Right lobe of liver (tissue), 6 donors: ENCODE measurements at regions not wholly inside any gene's neighbourhood (a gene's known extent, or its start where the extent isn't known, plus 50 kb on each side); places are given as distances from the start of the nearest gene placed in this dataset.

ENCODE experiments used
- ATAC-seq, 4 donors: fragments of 200-7000 bp; cut with Tn5 transposase; one replicate each; pipeline ENCODE4 v1.9.1; 2020; ENCODE audit warnings: mild to moderate bottlenecking in 4 of 4, moderate library complexity in 4 of 4
- DNase-seq, 3 donors: peaks; one replicate each; pipeline ENCODE4 v3.0.0-alpha.2; 2020
- H3K27ac ChIP-seq, 3 donors: fragments of 200-600 bp; one replicate each; pipeline ENCODE4 v1.8.0; 2022
- H3K27me3 ChIP-seq, 2 donors: fragments of 200-600 bp; one replicate each; pipeline ENCODE4 v1.8.0; 2022
- H3K36me3 ChIP-seq, 4 donors: fragments of 200-600 bp; sonication (generic) in 1 of 4; one replicate each; pipeline versions ENCODE4 v1.5.1 to v1.8.0; 2017 to 2022; ENCODE audit warnings: control low read depth in 1 of 4
- H3K4me1 ChIP-seq, 4 donors: fragments of 200-600 bp; sonication (generic) in 1 of 4; one replicate each; pipeline versions ENCODE4 v1.5.1 to v1.8.0; 2017 to 2022; ENCODE audit warnings: control low read depth in 1 of 4
- H3K4me3 ChIP-seq, 3 donors: fragments of 200-600 bp; one replicate each; pipeline ENCODE4 v1.8.0; 2022
- H3K9me3 ChIP-seq, 4 donors: fragments of 200-600 bp; sonication (generic) in 1 of 4; one replicate each; pipeline versions ENCODE4 v1.5.1 to v1.8.0; 2017 to 2022; ENCODE audit warnings: control low read depth in 1 of 4
- POLR2A ChIP-seq: fragments of 450-650 bp; IDR thresholded peaks from one replicate; pipeline ENCODE4 v1.6.1; 2017; ENCODE audit warnings: antibody characterized with exemption, mild to moderate bottlenecking
- WGBS: methylation state at CpG from one replicate; pipeline ENCODE4 v1.1.6; 2018; ENCODE audit warnings: low coverage, low lambda C conversion rate; ENCODE audit not compliant: insufficient coverage; ENCODE audit errors: missing lambda C conversion rate; 5-methylcytosine and 5-hydroxymethylcytosine counted together
- intact Hi-C, 2 donors: fragments of 100-400 bp; cut with DNase I; formaldehyde crosslinking; loops; one replicate each; pipeline versions ENCODE4 v1.11.2 to v1.14.1; 2022
- TF ChIP-seq, protein P1 (sequence below), 4 donors: fragments of 200-600 bp in 3 of 4; fragments of 450-650 bp in 1 of 4; IDR thresholded peaks; one replicate each; pipeline versions ENCODE4 v1.5.1 to v1.8.0; 2016 to 2022; ENCODE audit warnings: antibody characterized with exemption in 4 of 4, mild to moderate bottlenecking in 2 of 4
- donor health status: DM: no; HTN: yes; CAD: no.
- donor health status: DM: no; HTN: no; CAD: no.
- donor health status: DM: no; HTN: no; CAD: no.
- donor health status: DM: no; HTN: yes; CAD: no.
- donor health status: DM: no; HTN: yes; CAD: no.

DNA sequence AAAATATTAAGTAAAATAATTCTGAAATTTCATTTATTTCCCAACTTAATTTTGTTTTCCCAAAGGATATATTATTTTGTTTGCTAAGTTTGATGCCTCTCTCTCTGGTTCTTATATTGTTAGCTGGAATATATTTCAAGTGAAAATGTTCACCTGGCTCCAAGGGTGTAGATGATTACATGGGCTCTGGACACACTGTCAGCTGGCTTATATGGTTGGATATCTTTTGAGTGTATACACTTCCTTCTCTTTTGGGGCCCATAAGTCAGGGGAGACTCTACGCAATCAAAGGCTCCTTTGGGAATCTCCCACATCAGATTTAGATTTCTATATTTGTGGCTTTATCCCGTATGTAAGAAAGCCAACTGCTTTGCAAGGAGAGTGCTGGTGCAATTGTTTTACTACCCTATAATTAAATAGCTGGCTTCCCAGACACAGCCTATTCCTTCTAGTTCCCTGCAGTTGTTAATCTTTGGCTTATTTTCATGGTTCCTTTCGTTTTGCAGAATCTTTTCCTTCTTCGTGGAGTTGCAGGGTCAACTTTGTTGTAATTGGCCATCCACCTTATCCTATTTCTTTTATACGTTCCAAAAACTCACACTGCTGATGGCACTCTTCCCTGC is 225.7 kb downstream of the DPH6 start:
- Histone ChIP-seq H3K27me3 (no peaks in the 10 kb centered on the region), H3K9me3 (no peaks in the 10 kb centered on the region), H3K36me3 (no peaks in the 10 kb centered on the region), H3K4me1 (no peaks in the 10 kb centered on the region), H3K27ac (no peak overlapping the region), H3K4me3 (no peak overlapping the region)
- intact Hi-C loops, result no loop called here
- WGBS, result 76% methylated on average over 5 of the region's 5 CpGs
- TF ChIP-seq, protein P1, sequence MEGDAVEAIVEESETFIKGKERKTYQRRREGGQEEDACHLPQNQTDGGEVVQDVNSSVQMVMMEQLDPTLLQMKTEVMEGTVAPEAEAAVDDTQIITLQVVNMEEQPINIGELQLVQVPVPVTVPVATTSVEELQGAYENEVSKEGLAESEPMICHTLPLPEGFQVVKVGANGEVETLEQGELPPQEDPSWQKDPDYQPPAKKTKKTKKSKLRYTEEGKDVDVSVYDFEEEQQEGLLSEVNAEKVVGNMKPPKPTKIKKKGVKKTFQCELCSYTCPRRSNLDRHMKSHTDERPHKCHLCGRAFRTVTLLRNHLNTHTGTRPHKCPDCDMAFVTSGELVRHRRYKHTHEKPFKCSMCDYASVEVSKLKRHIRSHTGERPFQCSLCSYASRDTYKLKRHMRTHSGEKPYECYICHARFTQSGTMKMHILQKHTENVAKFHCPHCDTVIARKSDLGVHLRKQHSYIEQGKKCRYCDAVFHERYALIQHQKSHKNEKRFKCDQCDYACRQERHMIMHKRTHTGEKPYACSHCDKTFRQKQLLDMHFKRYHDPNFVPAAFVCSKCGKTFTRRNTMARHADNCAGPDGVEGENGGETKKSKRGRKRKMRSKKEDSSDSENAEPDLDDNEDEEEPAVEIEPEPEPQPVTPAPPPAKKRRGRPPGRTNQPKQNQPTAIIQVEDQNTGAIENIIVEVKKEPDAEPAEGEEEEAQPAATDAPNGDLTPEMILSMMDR (IDR thresholded peaks at IDR 0.05), result no peak
- no peak for TF ChIP-seq POLR2A
- ATAC-seq (no peak), DNase-seq (no peak)

DNA sequence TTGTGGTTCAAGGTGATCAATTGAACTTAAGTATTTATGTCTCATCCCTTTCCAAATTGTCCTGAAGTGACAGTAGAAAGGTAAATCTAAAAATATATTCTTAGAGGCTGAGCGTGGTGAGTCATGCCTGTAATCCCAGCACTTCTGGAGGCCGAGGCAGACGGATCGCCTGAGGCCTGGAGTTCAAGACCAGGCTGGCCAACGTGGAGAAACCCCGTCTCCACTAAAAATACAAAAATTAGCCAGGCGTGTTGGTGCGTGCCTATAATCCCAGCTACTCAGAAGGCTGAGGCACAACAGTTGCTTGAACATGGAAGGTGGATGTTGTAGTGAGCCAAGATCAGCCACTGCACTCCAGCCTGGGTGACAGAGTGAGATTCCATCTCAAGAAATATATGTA is 226.6 kb downstream of the DPH6 start:
- Histone ChIP-seq H3K4me3 (no peak overlapping the region), H3K4me1 (no peaks in the 10 kb centered on the region), H3K36me3 (no peaks in the 10 kb centered on the region), H3K27me3 (no peaks in the 10 kb centered on the region), H3K27ac (no peak overlapping the region), H3K9me3 (no peaks in the 10 kb centered on the region)
- DNase-seq (no peak), ATAC-seq (no peak)
- 89% methylated on average over 8 of the region's 8 CpGs for WGBS
- TF ChIP-seq POLR2A, result no peak
- TF ChIP-seq, protein P1 (IDR thresholded peaks at IDR 0.05), result no peak
- intact Hi-C loops, result no loop called here

DNA sequence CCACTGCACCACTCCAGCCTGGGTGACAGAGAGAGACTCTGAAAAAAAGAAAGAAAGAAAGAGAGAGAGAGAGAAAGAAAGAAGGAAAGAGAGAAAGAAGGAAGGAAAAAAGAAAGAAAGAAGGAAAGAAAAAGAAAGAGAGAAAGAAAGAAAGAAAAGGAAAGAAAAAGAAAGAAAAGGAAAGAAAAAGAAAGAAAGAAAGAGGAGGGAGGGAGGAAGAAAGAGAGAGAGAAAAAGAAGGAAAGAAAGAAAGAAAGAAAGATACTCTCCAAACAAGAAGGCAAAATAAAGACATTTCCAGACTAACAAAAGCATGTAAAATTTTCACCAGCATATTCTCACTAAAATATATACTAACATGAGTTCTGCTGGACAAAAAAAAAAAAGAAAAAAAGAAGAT is 228.7 kb downstream of the DPH6 start:
- no peaks in the 10 kb centered on the region for H3K36me3 ChIP-seq
- no peaks in the 10 kb centered on the region for H3K9me3 ChIP-seq
- H3K27me3 ChIP-seq, result no peaks in the 10 kb centered on the region
- DNase-seq, result no peak
- no peak for ATAC-seq
- no peak overlapping the region for H3K4me3 ChIP-seq
- intact Hi-C loops, result no loop called here
- no peak overlapping the region for H3K27ac ChIP-seq
- TF ChIP-seq POLR2A, result no peak
- TF ChIP-seq, protein P1 (IDR thresholded peaks at IDR 0.05), result no peak
- H3K4me1 ChIP-seq, result peaks cover 0 to 5% (median under 1%) of the 10 kb centered on the region in 4 donors

DNA sequence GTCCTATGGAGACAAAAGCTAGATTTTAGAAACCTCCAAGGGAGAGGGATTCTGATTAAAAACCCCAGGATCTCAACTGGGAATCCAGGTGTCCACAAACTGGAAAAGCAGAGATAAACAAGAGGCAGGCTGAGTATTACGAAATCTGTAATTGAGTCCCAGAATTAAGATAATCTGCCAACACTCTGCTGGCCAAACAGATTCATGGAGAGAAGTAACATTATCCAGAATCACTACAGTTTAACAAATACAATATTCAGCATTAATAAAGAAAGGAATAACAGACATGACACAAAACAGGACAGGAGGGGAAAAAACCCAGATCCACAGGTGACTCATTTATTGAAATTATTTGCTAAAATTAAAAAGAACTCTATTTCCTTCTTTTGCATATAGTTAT is 227.2 kb upstream of the NANOGP8 start:
- TF ChIP-seq, protein P1 (IDR thresholded peaks at IDR 0.05), result no peak
- no peak for TF ChIP-seq POLR2A
- Histone ChIP-seq H3K27ac (peak overlapping the region in 2 of 3 donors; percentile 58 to 66), H3K4me1 (peaks cover 0 to 33% (median 18%) of the 10 kb centered on the region in 4 donors), H3K4me3 (no peak overlapping the region), H3K27me3 (no peaks in the 10 kb centered on the region), H3K9me3 (no peaks in the 10 kb centered on the region), H3K36me3 (no peaks in the 10 kb centered on the region)
- intact Hi-C loops, result no loop called here
- 23% methylated on average over 1 of the region's 1 CpG for WGBS
- peak; percentile 81 to 86 (median 82) for ATAC-seq
- no peak for DNase-seq

DNA sequence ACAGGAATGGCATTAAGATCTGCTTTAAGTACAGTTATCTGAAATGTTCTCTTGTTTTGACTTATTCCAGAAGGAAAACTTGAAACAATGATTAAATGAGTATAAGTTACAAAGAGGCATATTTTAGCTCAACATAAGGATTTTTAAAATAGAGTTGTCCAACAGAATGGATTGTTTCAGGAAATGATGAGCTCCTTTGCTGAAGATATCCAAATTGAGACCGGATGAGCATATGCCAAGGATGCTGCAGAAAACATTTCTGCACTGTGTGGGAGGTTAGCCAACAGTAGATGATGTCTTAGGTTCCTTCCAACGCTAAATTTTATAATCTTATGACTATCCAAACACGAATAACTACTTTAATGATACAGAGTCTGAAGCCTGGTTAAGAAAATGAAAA is 226.5 kb upstream of the NANOGP8 start:
- Histone ChIP-seq H3K27ac (peak overlapping the region in 1 of 3 donors; percentile 66), H3K36me3 (no peaks in the 10 kb centered on the region), H3K9me3 (no peaks in the 10 kb centered on the region), H3K4me1 (peaks cover 0 to 39% (median 19%) of the 10 kb centered on the region in 4 donors), H3K4me3 (no peak overlapping the region), H3K27me3 (no peaks in the 10 kb centered on the region)
- TF ChIP-seq POLR2A, result no peak
- ATAC-seq (no peak), DNase-seq (no peak)
- WGBS, result 57% methylated on average over 3 of the region's 3 CpGs
- intact Hi-C loops, result no loop called here
